Activated gamma-delta T cell treated with anti-CD3 and anti-CD28 coated beads, Interleukin-2, amount 50 U/mL, for 16 hours (primary cell): ENCODE measurements at regions not wholly inside any gene's neighbourhood (a gene's known extent, or its start where the extent isn't known, plus 50 kb on each side); places are given as distances from the start of the nearest gene placed in this dataset.

ENCODE experiments used
- DNase-seq: peaks from one replicate; pipeline ENCODE4 v3.0.0-alpha.2; 2020; ENCODE audit warnings: low read depth

GRCh38 chr21:17454315-17455027, 58.4 kb upstream of the CXADR start:
- DNase-seq, result no peak

GRCh38 chr21:17455028-17455353, 57.9 kb upstream of the CXADR start:
- DNase-seq, result no peak

GRCh38 chr21:17455451-17455850, 57.4 kb upstream of the CXADR start:
- DNase-seq, result no peak

GRCh38 chr21:17458279-17458678, 54.6 kb upstream of the CXADR start:
- no peak for DNase-seq

- no peak for DNase-seq
Measured at GRCh38 chr21:17460094-17460493, 52.7 kb upstream of the CXADR start.

- no peak for DNase-seq
Measured at GRCh38 chr21:17461014-17461413, 51.8 kb upstream of the CXADR start.

- DNase-seq, result no peak
Measured at GRCh38 chr21:17461582-17461981, 51.3 kb upstream of the CXADR start.

GRCh38 chr21:17462276-17462981, 50.4 kb upstream of the CXADR start:
- no peak for DNase-seq
